Erythroblast (primary cell): ENCODE measurements at regions not wholly inside any gene's neighbourhood (a gene's known extent, or its start where the extent isn't known, plus 50 kb on each side); places are given as distances from the start of the nearest gene placed in this dataset.

ENCODE experiments used
- GATA1 ChIP-seq: IDR thresholded peaks from 2 replicates; pipeline ENCODE4 v1.6.1; 2011; ENCODE audit warnings: low read depth, mild to moderate bottlenecking, control low read depth, low read length, moderate library complexity
- POLR2A ChIP-seq: IDR thresholded peaks from 2 replicates; pipeline ENCODE4 v1.6.1; 2011; ENCODE audit warnings: mild to moderate bottlenecking, low read length

GRCh38 chr6:134610411-134610810 is 292.5 kb upstream of the SGK1 start:
- TF ChIP-seq POLR2A, result no peak
- TF ChIP-seq GATA1, result no peak
